ENCODE measurements at regions not wholly inside any gene's neighbourhood (a gene's known extent, or its start where the extent isn't known, plus 50 kb on each side); places are given as distances from the start of the nearest gene placed in this dataset.
"Not testable (repeated sequence)": the region's sequence is repeated elsewhere in the genome, so short reads cannot be mapped to it uniquely, and the experiment has no call there.

GRCh38 chr14:104404922-104405321 lies 174.6 kb upstream of the C14orf180 start:
- DNase-seq = no peak

GRCh38 chr14:104405360-104406226 lies 174.0 kb upstream of the C14orf180 start:
- DNase-seq = no peak

GRCh38 chr14:104406831-104407230 lies 172.7 kb upstream of the C14orf180 start:
- DNase-seq = no peak

GRCh38 chr14:104416383-104416782 lies 163.2 kb upstream of the C14orf180 start:
- DNase-seq = no peak

- no peak for DNase-seq
Measured at GRCh38 chr14:104419865-104420505, 159.6 kb upstream of the C14orf180 start.

- DNase-seq = not testable (repeated sequence)
Measured at GRCh38 chr14:104420523-104420922, 159.0 kb upstream of the C14orf180 start.

GRCh38 chr14:104420990-104421389 lies 158.6 kb upstream of the C14orf180 start:
- DNase-seq = no peak

- no peak for DNase-seq
Measured at GRCh38 chr14:104421401-104421821, 158.2 kb upstream of the C14orf180 start.

- no peak for DNase-seq
Measured at GRCh38 chr14:104421892-104422828, 157.4 kb upstream of the C14orf180 start.

- no peak for DNase-seq
Measured at GRCh38 chr14:104422837-104423681, 156.5 kb upstream of the C14orf180 start.

GRCh38 chr14:104423701-104424405 lies 155.7 kb upstream of the C14orf180 start:
- no peak for DNase-seq

GRCh38 chr14:104424406-104425072 lies 155.0 kb upstream of the C14orf180 start:
- no peak for DNase-seq

GRCh38 chr14:104425171-104425681 lies 154.3 kb upstream of the C14orf180 start:
- no peak for DNase-seq

- DNase-seq = no peak
Measured at GRCh38 chr14:104425763-104426646, 153.6 kb upstream of the C14orf180 start.

GRCh38 chr14:104427131-104427851 lies 152.3 kb upstream of the C14orf180 start:
- no peak for DNase-seq

- DNase-seq = no peak
Measured at GRCh38 chr14:104428333-104428851, 151.2 kb upstream of the C14orf180 start.

GRCh38 chr14:104428860-104429259 lies 150.7 kb upstream of the C14orf180 start:
- no peak for DNase-seq

- no peak for DNase-seq
Measured at GRCh38 chr14:104429291-104429861, 150.2 kb upstream of the C14orf180 start.
